ENCODE measurements at regions not wholly inside any gene's neighbourhood (a gene's known extent, or its start where the extent isn't known, plus 50 kb on each side); places are given as distances from the start of the nearest gene placed in this dataset.

DNA sequence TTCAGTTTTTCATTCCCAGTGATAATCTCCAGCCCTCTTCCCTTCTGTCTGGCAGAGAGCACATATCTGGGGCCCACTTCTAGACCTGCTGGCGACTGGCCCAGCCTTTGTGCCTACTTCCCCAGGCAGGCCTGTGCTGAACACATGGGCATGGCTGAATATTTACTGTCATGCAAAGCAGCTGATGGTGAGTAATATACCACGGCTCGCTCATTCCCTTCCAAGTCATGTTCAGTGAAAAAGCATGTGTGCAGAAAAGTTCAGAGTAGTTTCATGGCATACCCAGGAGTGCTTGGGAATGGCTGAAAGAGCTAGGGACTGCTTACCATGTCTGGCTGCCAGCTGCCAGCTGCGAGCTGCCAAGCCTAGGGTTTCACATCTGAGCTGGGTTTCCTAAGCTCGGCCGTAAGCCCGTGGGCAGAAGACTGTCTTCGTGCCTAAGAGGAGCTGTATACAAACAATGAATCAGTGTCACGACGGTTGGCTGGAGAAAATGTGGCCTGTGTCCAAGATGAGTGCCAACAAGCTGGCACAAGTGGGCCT, 179.9 kb upstream of the PELI2 start:
- DNase-seq (ENCODE audit: low spot score) (no peak), ATAC-seq (ENCODE audit: low read depth) (peak; percentile 96)
- Histone ChIP-seq H3K4me3 (ENCODE audit: severe bottlenecking) (no peak overlapping the region), H3K27me3 (ENCODE audit: insufficient read depth, poor library complexity, severe bottlenecking) (no peaks in the 10 kb centered on the region), H3K4me1 (ENCODE audit: insufficient read depth, poor library complexity, severe bottlenecking) (peaks cover 13% of the 10 kb centered on the region), H3K36me3 (ENCODE audit: low read depth) (no peaks in the 10 kb centered on the region), H3K27ac (ENCODE audit: poor library complexity, severe bottlenecking) (peak overlapping the region; percentile 20), H3K9me3 (ENCODE audit: severe bottlenecking) (no peaks in the 10 kb centered on the region)
- TF ChIP-seq CTCF (IDR thresholded peaks at IDR 0.05; ENCODE audit: poor library complexity, severe bottlenecking), result no peak

GRCh38 chr14:55942076-55942654, 176.0 kb upstream of the PELI2 start:
- Histone ChIP-seq H3K27me3 (ENCODE audit: insufficient read depth, poor library complexity, severe bottlenecking) (no peaks in the 10 kb centered on the region), H3K4me1 (ENCODE audit: insufficient read depth, poor library complexity, severe bottlenecking) (peaks cover 13% of the 10 kb centered on the region), H3K36me3 (ENCODE audit: low read depth) (no peaks in the 10 kb centered on the region), H3K9me3 (ENCODE audit: severe bottlenecking) (no peaks in the 10 kb centered on the region), H3K4me3 (ENCODE audit: severe bottlenecking) (no peak overlapping the region), H3K27ac (ENCODE audit: poor library complexity, severe bottlenecking) (no peak overlapping the region)
- ATAC-seq (ENCODE audit: low read depth) (no peak), DNase-seq (ENCODE audit: low spot score) (no peak)
- no peak for TF ChIP-seq CTCF (IDR thresholded peaks at IDR 0.05; ENCODE audit: poor library complexity, severe bottlenecking)

DNA sequence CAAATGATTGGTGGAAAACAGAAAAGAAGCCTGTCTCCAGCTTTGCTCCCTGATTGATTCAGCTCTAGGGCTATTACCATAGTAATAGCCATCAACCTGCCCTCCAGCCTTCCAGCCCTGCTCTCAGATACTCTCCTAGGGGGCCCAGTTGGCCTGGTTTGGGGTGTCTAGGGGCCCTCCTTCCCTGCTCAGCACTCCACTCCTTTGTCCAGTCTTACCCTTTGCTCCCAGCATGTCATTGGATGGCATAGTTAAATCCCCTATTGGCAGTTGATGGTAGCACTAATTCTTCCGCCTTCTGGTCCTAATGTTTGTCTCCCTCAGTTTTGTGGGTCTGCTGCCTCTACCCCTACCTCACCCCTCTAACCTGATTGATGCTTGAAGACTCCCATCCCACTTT, 175.4 kb upstream of the PELI2 start:
- no peak overlapping the region for H3K4me3 ChIP-seq (ENCODE audit: severe bottlenecking)
- peaks cover 11% of the 10 kb centered on the region for H3K4me1 ChIP-seq (ENCODE audit: insufficient read depth, poor library complexity, severe bottlenecking)
- no peaks in the 10 kb centered on the region for H3K9me3 ChIP-seq (ENCODE audit: severe bottlenecking)
- no peak for TF ChIP-seq CTCF (IDR thresholded peaks at IDR 0.05; ENCODE audit: poor library complexity, severe bottlenecking)
- ATAC-seq (ENCODE audit: low read depth) (no peak), DNase-seq (ENCODE audit: low spot score) (no peak)
- no peaks in the 10 kb centered on the region for H3K36me3 ChIP-seq (ENCODE audit: low read depth)
- no peak overlapping the region for H3K27ac ChIP-seq (ENCODE audit: poor library complexity, severe bottlenecking)
- no peaks in the 10 kb centered on the region for H3K27me3 ChIP-seq (ENCODE audit: insufficient read depth, poor library complexity, severe bottlenecking)

GRCh38 chr14:55944757-55945156, 173.5 kb upstream of the PELI2 start:
- Histone ChIP-seq H3K36me3 (ENCODE audit: low read depth) (no peaks in the 10 kb centered on the region), H3K9me3 (ENCODE audit: severe bottlenecking) (no peaks in the 10 kb centered on the region), H3K27ac (ENCODE audit: poor library complexity, severe bottlenecking) (no peak overlapping the region), H3K27me3 (ENCODE audit: insufficient read depth, poor library complexity, severe bottlenecking) (peaks cover 3% of the 10 kb centered on the region), H3K4me3 (ENCODE audit: severe bottlenecking) (no peak overlapping the region), H3K4me1 (ENCODE audit: insufficient read depth, poor library complexity, severe bottlenecking) (no peaks in the 10 kb centered on the region)
- DNase-seq (ENCODE audit: low spot score) (no peak), ATAC-seq (ENCODE audit: low read depth) (no peak)
- TF ChIP-seq CTCF (IDR thresholded peaks at IDR 0.05; ENCODE audit: poor library complexity, severe bottlenecking), result no peak

DNA sequence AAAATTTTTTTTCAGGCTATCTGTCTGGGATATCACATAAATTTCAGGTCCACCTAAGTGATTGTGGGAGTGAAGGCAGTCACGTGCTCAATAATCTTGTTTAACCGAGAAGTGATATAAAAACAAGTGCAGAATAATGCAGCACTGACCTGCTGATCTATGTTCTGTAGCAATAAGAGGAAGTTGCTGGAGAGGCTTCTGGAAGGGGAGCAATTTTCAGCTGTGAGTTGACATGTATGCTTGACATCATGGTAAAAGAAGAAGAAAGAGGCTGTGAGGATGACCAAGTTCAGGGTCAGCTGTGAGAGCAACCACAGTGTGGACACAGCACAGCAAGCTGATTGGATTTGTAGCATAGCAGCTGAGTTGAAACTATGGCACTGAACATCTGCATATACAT, 172.0 kb upstream of the PELI2 start:
- ATAC-seq (ENCODE audit: low read depth) (no peak), DNase-seq (ENCODE audit: low spot score) (no peak)
- Histone ChIP-seq H3K36me3 (ENCODE audit: low read depth) (no peaks in the 10 kb centered on the region), H3K9me3 (ENCODE audit: severe bottlenecking) (no peaks in the 10 kb centered on the region), H3K4me3 (ENCODE audit: severe bottlenecking) (no peak overlapping the region), H3K4me1 (ENCODE audit: insufficient read depth, poor library complexity, severe bottlenecking) (no peaks in the 10 kb centered on the region), H3K27me3 (ENCODE audit: insufficient read depth, poor library complexity, severe bottlenecking) (peaks cover 4% of the 10 kb centered on the region), H3K27ac (ENCODE audit: poor library complexity, severe bottlenecking) (no peak overlapping the region)
- TF ChIP-seq CTCF (IDR thresholded peaks at IDR 0.05; ENCODE audit: poor library complexity, severe bottlenecking), result no peak

Data from RWPE2 (cell line).